Right cardiac atrium (tissue), 5 donors: ENCODE measurements at regions not wholly inside any gene's neighbourhood (a gene's known extent, or its start where the extent isn't known, plus 50 kb on each side); places are given as distances from the start of the nearest gene placed in this dataset.

Experiments used
- ATAC-seq, 2 donors: fragments of 200-7000 bp; cut with Tn5 transposase; one replicate each; pipeline versions ENCODE4 v1.8.0 to v1.9.1; 2020; ENCODE audit warnings: moderate library complexity in 2 of 2, mild to moderate bottlenecking in 1 of 2
- DNase-seq, 3 donors: peaks; one replicate each; pipeline ENCODE4 v3.0.0-alpha.2; 2020
- H3K27ac ChIP-seq: one replicate; pipeline ENCODE4 v1.5.1; 2013; ENCODE audit warnings: mild to moderate bottlenecking, low read length, control low read depth, moderate library complexity
- H3K27me3 ChIP-seq: one replicate; pipeline ENCODE4 v1.6.1; 2013; ENCODE audit not compliant: control insufficient read depth, insufficient read depth
- H3K4me1 ChIP-seq: one replicate; pipeline ENCODE4 v1.6.1; 2013; ENCODE audit warnings: low read length; ENCODE audit not compliant: control insufficient read depth, insufficient read depth
- H3K4me3 ChIP-seq: one replicate; pipeline ENCODE4 v1.5.1; 2013; ENCODE audit warnings: low read length, control low read depth
- H3K9me3 ChIP-seq: one replicate; pipeline ENCODE4 v1.6.1; 2013; ENCODE audit warnings: low read length; ENCODE audit not compliant: control insufficient read depth
- WGBS: extraction: QIAGEN DNeasy Blood & Tissue Kit; methylation state at CpG from one replicate; pipeline ENCODE4 v1.1.7; 2013; 5-methylcytosine and 5-hydroxymethylcytosine counted together
- intact Hi-C, 4 donors: fragments of 100-400 bp; cut with DNase I; formaldehyde crosslinking; loops; one replicate each; pipeline versions ENCODE4 v1.11.0 to v1.14.0; 2022 to 2023
- donor health status: healthy with polysubstance abuse.
- donor health status: DM: no; HTN: yes; CAD: no.
- donor health status: DM: no; HTN: no; CAD: no.
- donor health status: DM: no; HTN: yes; CAD: no; lungs with severe emphysema.
- donor health status: DM: yes; HTN: yes; CAD: no.

GRCh38 chr13:34533941-34534340 is 408.1 kb upstream of the NBEA start:
- no peaks in the 10 kb centered on the region for H3K27me3 ChIP-seq
- no peak for ATAC-seq
- 83% methylated on average over 2 of the region's 2 CpGs for WGBS
- no peak overlapping the region for H3K4me3 ChIP-seq
- intact Hi-C loops, result no loop called here
- no peaks in the 10 kb centered on the region for H3K9me3 ChIP-seq
- H3K27ac ChIP-seq, result no peak overlapping the region
- no peaks in the 10 kb centered on the region for H3K4me1 ChIP-seq
- no peak for DNase-seq

DNA sequence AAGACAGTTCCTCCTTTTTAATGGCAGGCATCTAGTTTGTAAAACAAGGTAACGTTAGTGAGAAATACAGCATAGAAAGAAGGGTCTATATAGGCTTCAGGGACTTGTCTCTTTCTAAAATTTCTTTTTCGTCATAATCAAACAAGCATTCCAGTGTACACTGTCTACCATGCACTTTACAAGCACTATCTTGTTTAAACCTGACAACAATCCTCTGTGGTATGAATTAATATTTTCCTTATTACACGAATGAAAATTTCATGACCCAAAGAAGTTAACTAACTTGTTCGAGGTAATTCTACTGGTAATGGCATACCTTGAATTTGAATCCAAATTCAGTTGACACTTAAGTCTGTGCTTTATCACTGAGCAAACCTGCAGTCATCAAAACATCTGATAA is 399.7 kb upstream of the NBEA start:
- no peaks in the 10 kb centered on the region for H3K27me3 ChIP-seq
- H3K4me1 ChIP-seq, result no peaks in the 10 kb centered on the region
- 84% methylated on average over 4 of the region's 4 CpGs for WGBS
- intact Hi-C loops, result no loop called here
- ATAC-seq (no peak), DNase-seq (no peak)
- H3K4me3 ChIP-seq, result no peak overlapping the region
- no peak overlapping the region for H3K27ac ChIP-seq
- H3K9me3 ChIP-seq, result no peaks in the 10 kb centered on the region

DNA sequence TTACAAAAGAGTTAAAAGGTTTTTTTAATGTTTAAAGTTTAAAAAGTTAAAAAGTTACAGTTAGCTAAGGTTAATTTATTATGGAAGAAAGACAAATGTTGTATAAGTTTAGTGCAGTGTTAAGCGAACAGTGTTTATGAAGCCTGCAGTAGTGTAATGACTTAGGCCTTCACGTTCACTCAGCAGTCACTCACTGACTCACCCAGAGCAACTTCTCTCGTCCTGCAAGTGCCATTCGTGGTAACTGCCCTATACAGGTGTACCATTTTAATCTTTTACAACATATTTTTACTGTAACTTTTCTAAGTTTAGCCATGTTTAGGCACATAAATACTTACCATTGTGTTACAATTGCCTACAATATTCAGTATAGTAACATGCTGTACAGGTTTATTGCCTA is 398.2 kb upstream of the NBEA start:
- ATAC-seq (no peak), DNase-seq (no peak)
- intact Hi-C loops, result no loop called here
- Histone ChIP-seq H3K27me3 (no peaks in the 10 kb centered on the region), H3K9me3 (no peaks in the 10 kb centered on the region), H3K27ac (no peak overlapping the region), H3K4me1 (no peaks in the 10 kb centered on the region), H3K4me3 (no peak overlapping the region)
- WGBS, result 93% methylated on average over 4 of the region's 4 CpGs

DNA sequence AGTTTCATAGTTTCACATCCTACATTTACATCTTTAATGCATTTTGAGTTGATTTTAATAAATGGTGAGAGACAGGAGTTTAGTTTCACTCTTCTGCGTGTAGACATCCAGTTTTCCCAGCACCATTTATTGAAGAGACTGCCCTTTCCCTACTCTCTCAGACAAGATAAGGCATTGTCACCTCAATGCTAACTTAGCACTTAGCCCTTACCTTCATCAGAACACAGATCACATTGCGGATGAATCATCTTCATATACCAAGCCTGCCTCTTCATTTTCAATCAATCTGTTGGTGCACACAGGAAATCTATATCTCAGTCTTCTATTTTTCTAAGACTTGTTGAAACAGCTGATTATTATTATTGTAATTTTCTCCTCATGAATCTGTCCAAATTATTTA is 396.6 kb upstream of the NBEA start:
- intact Hi-C loops, result no loop called here
- Histone ChIP-seq H3K27ac (no peak overlapping the region), H3K4me1 (no peaks in the 10 kb centered on the region), H3K9me3 (no peaks in the 10 kb centered on the region), H3K4me3 (no peak overlapping the region), H3K27me3 (no peaks in the 10 kb centered on the region)
- DNase-seq (no peak), ATAC-seq (no peak)
- 93% methylated on average over 2 of the region's 2 CpGs for whole genome bisulfite sequencing

DNA sequence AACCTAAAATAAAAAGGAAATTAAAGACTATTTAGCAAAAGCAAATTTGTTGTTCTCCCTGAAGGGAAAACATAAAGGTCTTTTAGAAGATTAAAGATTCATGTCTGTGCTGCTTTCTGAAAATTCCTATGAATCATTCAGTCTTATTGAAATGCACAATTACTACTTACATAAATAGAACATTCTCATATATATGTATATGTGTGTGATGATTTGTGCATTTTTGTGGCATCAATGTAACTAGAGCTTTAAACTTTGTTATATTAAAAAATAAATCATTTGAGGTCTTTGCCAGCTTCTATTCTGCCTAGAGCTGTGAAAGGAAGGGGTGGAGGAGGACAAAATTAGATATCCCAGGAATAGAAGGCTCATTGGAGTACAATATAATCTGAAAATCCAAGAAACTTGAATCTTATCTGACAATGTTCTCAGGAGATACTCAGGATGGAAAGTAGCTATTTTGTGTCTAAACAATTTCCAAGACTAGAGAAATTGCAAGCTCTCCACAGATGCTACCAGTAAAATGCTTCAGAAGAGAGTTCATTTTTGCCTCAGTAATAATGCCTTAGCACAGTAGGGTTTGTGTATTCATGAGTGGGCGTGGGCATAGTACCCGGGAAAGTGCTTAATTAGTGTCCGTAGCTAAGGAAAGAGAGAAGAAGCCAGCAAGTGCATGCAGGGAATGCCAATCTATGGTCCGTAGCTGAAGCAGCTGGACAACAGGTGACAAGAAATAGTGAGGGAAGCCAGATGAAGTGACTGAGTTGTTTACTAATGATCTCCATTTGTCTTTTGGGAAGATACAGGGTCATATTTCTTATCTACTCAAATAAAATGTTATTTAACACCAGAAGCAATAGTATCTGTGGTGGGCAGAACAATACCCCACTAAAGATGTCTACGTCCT is 395.5 kb upstream of the NBEA start:
- WGBS, result 77% methylated on average over 5 of the region's 5 CpGs
- no peak overlapping the region for H3K4me3 ChIP-seq
- intact Hi-C loops, result no loop called here
- DNase-seq (no peak), ATAC-seq (no peak)
- no peak overlapping the region for H3K27ac ChIP-seq
- H3K27me3 ChIP-seq, result no peaks in the 10 kb centered on the region
- H3K9me3 ChIP-seq, result no peaks in the 10 kb centered on the region
- H3K4me1 ChIP-seq, result no peaks in the 10 kb centered on the region

- DNase-seq (no peak), ATAC-seq (no peak)
- Histone ChIP-seq H3K9me3 (no peaks in the 10 kb centered on the region), H3K4me1 (no peaks in the 10 kb centered on the region), H3K27me3 (no peaks in the 10 kb centered on the region), H3K27ac (no peak overlapping the region), H3K4me3 (no peak overlapping the region)
- intact Hi-C loops, result no loop called here
- WGBS, result 81% methylated on average over 3 of the region's 3 CpGs
These were observed 394.1 kb upstream of the NBEA start for GRCh38 chr13:34547929-34548328.

- intact Hi-C loops, result no loop called here
- Histone ChIP-seq H3K4me3 (no peak overlapping the region), H3K4me1 (no peaks in the 10 kb centered on the region), H3K27ac (no peak overlapping the region), H3K9me3 (no peaks in the 10 kb centered on the region), H3K27me3 (no peaks in the 10 kb centered on the region)
- ATAC-seq (no peak), DNase-seq (no peak)
- WGBS, result 72% methylated on average over 3 of the region's 3 CpGs
These were observed 388.7 kb upstream of the NBEA start for GRCh38 chr13:34553376-34553775.

GRCh38 chr13:34555988-34556387 is 386.1 kb upstream of the NBEA start:
- Histone ChIP-seq H3K27ac (no peak overlapping the region), H3K27me3 (no peaks in the 10 kb centered on the region), H3K9me3 (no peaks in the 10 kb centered on the region), H3K4me1 (no peaks in the 10 kb centered on the region), H3K4me3 (no peak overlapping the region)
- DNase-seq, result no peak
- ATAC-seq, result no peak
- WGBS, result 49% methylated on average over 4 of the region's 4 CpGs
- intact Hi-C loops, result no loop called here

GRCh38 chr13:34561033-34561432 is 381.0 kb upstream of the NBEA start:
- Histone ChIP-seq H3K4me3 (no peak overlapping the region), H3K4me1 (no peaks in the 10 kb centered on the region), H3K27ac (no peak overlapping the region), H3K9me3 (no peaks in the 10 kb centered on the region), H3K27me3 (no peaks in the 10 kb centered on the region)
- intact Hi-C loops, result no loop called here
- no peak for DNase-seq
- no peak for ATAC-seq
- WGBS, result 76% methylated on average over 7 of the region's 7 CpGs

GRCh38 chr13:34567597-34567996 is 374.5 kb upstream of the NBEA start:
- H3K27ac ChIP-seq, result no peak overlapping the region
- ATAC-seq (no peak), DNase-seq (no peak)
- no peaks in the 10 kb centered on the region for H3K27me3 ChIP-seq
- H3K9me3 ChIP-seq, result no peaks in the 10 kb centered on the region
- no peaks in the 10 kb centered on the region for H3K4me1 ChIP-seq
- intact Hi-C loops, result no loop called here
- WGBS, result 78% methylated on average over 7 of the region's 7 CpGs
- no peak overlapping the region for H3K4me3 ChIP-seq

DNA sequence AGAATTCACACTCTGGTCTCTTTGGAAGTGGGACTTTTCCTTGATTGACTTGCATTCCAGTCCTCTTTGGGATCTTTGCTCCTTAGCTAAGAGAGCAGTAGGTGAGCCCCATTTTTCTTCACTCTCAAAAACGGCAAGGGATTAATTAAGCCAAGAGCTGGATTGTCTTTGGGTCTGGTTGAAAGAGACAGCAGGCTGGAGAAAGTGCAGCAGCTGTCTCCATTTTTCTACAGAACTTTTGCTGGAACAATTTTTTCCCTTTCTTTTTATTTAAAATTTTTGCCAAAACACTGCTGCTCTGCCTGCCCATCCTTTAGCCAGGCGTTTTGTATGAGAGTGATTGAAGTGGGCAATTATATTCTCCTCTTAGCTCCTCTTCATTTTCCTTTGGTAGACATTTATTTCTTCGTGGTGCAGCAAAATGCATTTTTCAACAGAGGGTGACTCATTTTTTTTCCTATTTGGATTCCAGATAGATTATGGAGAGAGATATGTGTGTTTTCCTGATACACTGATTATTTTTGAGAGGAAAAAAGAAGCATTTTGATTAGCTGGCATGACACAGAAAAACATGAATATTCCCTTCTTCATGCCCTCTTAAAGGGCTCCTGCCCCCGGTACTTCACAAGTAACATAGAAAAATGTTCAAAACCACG is 371.2 kb upstream of the NBEA start:
- WGBS, result 52% methylated on average over 5 of the region's 5 CpGs
- Histone ChIP-seq H3K9me3 (no peaks in the 10 kb centered on the region), H3K27ac (no peak overlapping the region), H3K4me3 (no peak overlapping the region), H3K4me1 (no peaks in the 10 kb centered on the region), H3K27me3 (no peaks in the 10 kb centered on the region)
- intact Hi-C loops, result no loop called here
- ATAC-seq, result no peak
- no peak for DNase-seq
